AG10803 (cell line): ENCODE measurements at regions not wholly inside any gene's neighbourhood (a gene's known extent, or its start where the extent isn't known, plus 50 kb on each side); places are given as distances from the start of the nearest gene placed in this dataset.
A peak's percentile ranks its signal among the peaks of the same experiment; 100 is the strongest.
"Not testable (repeated sequence)": the region's sequence is repeated elsewhere in the genome, so short reads cannot be mapped to it uniquely, and the experiment has no call there.

ENCODE experiments used
- DNase-seq: peaks from one replicate; pipeline ENCODE4 v3.0.0; 2010; ENCODE audit warnings: low read depth
- H3K4me3 ChIP-seq: 2 replicates; pipeline ENCODE4 v1.5.1; 2011; ENCODE audit warnings: mild to moderate bottlenecking, low read length, control low read depth

DNA sequence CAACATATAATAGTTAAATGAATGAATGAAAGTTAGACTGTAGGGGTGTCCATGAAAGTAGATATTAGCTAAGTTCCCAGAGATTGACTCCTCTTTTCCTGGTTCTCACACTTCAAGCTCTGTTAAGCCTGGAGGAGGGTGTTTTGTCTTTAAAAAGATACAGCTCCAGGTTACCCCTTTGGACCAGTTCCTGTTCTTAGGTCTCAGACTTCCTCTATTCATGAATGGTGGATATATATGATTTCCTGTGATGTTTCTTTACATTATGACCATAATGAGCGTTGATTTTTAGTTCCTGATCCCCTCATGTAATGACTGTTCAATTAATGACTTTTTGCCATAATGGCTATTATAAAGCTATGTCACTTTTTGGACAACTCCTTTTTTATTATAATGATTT, 115.9 kb downstream of the FAM72C start:
- H3K4me3 ChIP-seq, DNase-seq: not testable (repeated sequence)

DNA sequence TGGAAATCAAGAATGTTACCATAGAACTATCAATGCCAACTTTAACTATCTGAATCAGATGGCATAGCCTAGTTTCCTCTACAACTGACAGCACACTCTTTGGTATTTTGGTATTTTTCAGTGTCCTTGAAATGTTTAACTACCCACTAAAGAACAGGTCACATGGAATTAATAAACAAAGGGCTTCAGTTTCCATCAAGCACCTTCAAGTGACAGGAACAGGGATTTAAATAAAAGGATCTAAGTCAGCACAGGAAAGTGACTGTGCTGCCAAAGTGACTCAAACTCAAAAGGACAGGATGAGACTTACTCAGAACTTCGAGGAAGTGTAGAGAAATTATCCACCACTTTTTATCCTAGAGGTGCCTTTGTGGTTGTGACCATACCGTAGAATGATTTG, 117.7 kb downstream of the FAM72C start:
- not testable (repeated sequence) for DNase-seq, H3K4me3 ChIP-seq

DNA sequence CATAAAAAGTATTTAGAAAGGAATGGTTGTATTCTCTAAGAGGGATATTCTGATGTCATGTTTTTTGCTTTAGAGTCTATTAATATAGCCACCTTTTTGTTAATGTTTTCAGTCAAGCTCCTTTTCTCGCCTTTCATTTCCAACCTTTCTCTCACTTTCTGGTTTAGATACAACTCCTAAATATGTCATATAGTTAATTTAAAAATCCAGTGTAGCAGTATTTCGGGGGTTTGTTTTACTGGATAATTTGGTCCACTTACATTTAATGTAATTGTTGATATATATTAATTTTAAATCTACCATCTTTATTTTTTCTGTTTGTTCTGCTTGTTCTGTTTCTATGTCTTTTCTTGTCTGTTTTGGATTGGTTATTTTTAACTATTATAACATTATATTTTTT, 121.1 kb downstream of the FAM72C start:
- H3K4me3 ChIP-seq, DNase-seq: not testable (repeated sequence)

DNA sequence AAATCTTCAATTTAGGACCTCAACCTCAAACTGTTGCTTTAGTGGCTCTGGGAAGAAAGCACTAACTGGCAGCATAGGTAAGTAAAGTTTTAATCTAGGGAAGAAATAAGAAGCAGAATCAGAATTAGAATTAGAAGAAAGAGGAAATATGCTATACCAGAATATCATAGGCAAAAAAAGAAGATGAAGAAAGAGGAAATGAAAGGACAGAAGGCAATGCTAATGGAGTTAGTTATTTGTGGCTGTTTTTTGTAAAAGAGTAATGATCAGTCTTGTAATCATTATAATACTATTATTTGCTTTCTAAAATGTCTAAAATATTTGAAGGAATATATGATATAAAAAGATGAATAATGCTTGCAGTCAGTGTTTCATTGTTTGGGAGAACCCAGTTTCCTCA, 122.9 kb downstream of the FAM72C start:
- DNase-seq, H3K4me3 ChIP-seq: not testable (repeated sequence)

DNA sequence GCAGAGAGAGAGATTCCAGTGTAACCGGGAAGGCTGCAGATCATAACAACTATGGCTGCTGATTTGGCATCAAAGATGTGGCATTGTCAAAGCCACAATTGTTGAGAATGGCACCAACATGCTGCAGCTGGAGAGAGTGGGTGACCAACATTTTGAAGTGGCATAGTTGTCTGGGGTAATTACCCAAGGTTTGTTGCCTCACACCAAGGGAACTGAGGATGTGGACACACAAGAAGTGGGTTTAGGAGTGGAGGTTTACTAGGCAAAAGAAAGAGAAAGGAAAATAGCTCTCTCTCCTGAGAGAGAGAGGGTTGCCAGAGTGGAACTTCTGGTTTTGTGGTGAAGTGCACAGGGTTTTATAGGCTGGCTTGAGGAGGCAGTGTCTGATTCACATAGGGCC, 126.6 kb downstream of the FAM72C start:
- not testable (repeated sequence) for DNase-seq, H3K4me3 ChIP-seq

DNA sequence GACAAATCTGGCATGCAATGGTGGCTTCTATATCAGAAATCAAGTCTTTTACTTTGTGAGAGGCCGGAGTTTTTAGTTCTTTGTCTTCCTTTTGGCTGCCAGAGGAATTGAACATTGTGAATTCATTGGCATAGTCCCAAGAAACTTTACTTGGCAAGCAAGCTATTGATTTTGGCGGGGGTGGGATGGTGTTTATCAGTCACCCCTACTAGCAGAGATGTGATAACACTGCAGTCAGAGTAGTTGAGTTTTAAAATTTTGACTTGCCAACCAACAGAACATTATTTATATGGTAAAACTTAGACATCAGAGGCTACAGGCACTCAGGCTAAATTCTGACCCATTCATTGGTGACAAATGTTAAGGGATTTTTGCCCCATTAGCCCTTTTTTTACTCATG, 129.7 kb downstream of the FAM72C start:
- not testable (repeated sequence) for DNase-seq, H3K4me3 ChIP-seq

DNA sequence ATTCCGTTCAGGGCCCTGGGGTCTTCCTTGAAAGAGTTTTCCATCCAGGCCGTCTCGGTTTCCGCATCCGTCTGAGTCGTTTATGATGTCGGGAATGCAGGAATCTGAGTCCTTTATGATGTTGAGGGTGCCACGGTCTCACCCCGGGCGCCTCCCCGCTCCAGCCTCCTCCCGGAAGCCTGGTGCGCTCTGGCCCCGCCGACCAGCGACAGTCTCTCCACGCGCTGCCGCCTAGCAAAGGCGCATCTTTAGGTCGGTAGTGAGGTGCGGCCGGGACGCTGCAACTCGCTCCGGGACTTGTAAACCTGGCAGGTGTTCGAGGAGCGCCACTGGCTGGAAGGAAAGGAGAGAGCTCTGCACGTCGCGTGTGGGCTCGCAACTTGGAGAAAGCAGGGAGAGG, 132.6 kb downstream of the FAM72C start:
- not testable (repeated sequence) for DNase-seq, H3K4me3 ChIP-seq

DNA sequence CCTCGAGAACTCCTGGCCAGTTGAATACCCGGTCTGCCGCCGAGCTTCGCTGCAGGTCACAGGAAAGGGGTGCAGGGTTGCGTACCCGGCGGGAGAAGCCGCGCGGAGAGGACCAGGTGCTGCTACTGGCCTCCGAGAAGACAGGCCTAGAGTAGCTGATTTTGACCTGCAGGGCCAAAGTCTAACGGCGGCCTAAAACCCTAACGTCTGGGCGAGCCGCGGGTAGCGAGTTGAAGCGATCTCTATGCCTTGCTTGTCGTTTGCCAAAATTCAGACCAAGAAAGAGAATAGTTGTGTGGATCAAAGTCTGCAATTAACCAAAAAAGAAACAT, 133.2 kb downstream of the FAM72C start:
- not testable (repeated sequence) for H3K4me3 ChIP-seq, DNase-seq

DNA sequence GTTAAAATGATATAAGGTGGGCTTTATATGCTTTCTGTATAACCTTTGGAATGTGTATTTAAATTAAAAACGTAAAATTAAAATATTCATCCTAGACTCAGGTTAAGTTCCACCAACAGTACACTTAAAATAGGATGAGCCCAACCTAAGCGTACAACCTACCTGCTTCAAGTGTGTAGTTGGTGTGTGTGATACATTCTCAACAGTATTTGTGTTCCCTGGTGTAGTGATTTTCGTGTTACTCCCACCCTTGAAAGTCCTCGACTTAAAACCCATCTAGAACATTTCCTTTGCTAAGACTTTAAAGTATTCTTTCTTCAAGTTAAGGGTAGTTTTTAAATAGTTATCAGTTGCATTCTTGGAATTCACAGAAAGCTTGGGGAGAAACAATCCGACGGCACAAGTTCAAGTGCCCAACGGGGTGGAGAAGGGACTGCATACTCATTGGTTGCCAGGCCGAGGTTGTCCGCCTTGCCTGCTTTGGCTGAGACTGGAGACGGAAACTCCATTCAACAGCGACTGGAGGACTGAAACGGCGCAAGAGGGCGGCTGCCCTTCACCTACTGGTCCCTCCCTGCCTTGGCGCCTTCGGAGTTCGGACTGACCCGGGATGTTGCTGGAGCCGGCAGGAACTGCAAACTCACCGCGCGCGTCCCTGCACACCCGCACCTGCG, 133.7 kb downstream of the FAM72C start:
- not testable (repeated sequence) for H3K4me3 ChIP-seq, DNase-seq

DNA sequence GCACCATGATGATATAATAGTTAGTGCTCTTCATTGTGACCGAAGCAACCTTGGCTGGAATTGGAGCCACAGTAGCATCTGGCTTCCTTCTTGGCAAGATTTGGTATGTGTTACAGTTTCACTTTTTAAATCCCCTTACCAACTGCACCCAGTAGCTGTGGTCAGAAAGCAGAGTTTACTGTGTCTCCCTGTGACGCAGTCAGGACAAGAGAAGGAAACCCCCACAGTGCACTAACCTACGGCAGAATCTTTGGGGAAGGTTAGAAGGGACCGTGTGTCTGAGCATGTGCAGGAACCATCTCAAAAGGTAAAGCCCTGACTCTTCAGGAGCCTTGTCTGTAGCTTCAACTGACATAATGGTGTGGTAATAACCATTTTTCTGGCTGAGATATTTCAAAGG, 138.4 kb downstream of the FAM72C start:
- DNase-seq, H3K4me3 ChIP-seq: not testable (repeated sequence)

DNA sequence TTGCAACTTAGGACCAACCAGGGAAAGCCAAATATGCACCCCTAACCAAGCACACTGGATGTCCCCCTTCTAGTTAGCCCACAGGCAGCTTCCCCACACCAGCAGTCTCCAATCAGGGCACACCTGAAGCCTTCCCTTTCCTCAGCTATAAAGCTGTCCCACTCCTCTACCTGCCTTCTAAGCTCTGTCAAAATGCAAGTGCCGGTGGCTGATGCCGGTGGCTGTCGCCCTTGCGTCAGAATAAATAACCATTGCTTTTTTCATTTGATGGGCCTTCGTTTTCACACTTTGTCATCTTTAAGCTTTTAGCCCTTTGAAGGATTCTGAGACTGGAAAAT, 139.4 kb downstream of the FAM72C start:
- not testable (repeated sequence) for DNase-seq, H3K4me3 ChIP-seq

DNA sequence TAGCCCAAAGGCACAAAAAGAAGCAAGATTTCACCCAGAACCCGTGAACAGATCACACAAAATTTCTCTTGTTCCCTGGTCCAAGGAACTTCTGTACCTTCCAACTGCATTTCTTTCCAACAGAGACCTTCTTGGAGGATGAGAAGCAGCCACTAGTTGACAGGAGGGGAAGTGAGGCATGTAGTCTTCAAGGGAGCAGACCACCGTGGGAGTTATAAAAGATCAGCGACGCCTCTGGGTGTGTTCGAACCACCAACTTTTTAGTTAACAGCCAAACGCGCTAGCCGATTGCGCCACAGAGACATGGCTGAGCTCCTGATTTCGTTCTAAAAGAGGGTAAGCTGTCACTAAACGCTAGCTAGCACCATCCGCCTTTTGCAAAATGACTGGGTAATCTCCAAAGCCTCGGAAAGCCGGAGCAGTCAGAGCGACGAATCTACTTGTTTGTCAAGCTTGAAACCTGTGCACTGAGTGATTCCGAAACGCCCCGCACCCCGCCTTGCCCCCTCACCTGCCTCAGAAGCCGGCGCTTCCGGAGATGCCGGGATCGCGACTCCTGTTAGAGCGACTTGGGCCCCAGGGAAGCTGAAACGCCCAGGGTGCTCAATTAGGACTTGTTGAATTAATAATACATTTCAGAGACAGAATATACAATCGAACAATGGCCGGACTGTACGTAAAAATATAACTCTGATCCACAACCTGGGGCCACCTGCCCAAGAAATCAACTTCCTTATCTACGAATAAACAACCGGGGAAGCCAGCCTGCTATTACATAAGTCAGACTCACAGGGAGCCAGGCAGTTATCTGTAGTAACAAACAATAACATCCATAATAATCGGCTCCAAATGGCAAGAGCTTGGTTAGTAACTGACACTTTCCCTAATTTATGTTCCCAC, 140.1 kb downstream of the FAM72C start:
- not testable (repeated sequence) for DNase-seq, H3K4me3 ChIP-seq

DNA sequence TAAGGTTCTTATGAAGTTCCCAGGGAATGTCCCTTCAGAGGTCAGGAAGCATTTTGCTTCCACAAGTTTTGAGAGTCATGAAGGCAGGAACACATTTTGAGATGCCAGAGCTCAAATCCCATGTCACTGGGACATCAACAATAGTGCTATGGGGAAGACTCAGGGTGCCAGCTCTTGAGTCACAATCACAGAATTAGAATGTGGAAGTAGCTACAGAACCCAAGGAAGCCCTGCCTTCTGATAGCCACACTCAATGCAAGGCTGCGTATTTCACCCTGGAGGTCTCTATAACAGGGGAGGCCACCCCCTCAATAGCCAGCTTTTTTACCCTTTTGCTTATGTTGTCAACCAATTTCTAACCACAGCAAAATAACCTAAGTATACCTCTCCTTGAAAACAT, 145.6 kb downstream of the FAM72C start:
- not testable (repeated sequence) for H3K4me3 ChIP-seq, DNase-seq

DNA sequence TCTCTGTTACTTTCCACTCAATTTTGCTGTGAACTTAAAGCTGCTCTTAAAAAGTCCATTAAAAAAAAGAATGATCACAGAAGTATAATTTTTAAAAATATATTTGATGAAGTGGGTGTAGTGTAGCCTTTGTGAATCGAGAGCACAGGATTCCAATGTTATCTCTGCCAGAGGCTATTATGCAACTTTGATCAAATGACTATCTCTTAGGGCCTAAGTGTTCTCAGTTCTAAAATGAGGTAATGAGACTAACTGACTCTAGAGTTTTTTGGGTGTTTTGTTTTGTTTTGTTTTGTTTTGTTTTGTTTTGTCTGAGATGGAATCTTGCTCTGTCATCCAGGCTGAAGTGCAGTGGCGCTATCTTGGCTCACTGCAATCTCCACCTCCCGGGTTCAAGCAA, 147.5 kb downstream of the FAM72C start:
- not testable (repeated sequence) for DNase-seq

DNA sequence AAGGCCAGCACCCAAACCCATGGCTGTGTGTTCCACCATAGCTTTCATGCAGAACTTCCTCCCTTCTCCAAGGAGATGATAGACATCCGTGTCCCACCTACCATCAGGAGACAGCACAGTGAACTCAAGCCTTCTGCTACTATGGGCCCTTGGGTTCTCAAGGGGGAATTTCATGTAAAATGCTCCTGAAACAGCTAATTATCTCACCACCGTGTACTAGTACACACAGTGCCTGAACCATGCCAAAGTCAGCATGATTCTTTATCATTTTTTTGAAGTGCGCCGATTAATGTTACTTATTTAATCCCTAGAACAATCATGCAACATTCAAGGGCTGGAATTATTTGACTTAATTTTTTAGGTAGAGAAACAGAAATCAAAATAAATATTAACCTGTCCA, 151.7 kb downstream of the FAM72C start:
- not testable (repeated sequence) for H3K4me3 ChIP-seq, DNase-seq

More for the DNA sequence above, 147.5 kb downstream of the FAM72C start:
- H3K4me3 ChIP-seq = not testable (repeated sequence)

DNA sequence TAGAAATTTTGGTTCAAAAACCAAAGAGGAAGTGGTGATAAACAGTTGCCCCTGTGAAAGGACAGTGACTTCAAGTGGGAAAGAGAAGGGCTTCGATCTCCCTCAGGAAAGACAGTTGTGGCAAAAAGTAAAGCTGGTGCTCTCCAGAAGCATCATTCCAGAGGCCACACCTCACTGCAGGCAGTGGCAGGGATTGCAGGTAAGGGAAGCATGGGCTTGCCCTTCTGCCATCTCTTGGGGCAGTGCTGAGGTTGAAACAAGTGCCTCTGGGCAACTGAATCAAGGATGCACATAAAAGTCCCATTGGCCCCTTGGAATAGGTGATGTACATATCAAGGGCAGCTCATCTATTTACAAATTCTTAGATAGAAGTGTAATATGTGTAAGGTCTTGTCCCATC, 155.4 kb downstream of the FAM72C start:
- not testable (repeated sequence) for DNase-seq, H3K4me3 ChIP-seq

DNA sequence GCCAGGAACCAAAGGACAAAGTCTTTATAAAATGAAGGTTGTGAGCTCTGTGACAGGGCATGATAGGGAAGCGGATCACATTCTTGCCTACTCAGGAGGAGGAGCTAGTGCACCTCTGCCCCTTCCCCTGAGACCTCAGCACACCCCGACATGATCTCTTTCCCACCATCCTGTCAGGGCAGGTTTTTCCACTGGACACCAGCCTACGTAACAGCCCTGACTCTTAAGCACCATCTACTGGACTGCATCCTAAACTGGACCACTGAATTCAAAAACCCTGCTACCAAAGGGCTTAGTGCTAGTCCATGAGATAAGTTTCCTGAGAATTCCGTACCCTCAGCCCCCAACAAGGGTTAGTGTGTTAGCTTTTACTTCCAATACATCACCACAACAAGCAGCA, 166.4 kb downstream of the FAM72C start:
- DNase-seq, H3K4me3 ChIP-seq: not testable (repeated sequence)

DNA sequence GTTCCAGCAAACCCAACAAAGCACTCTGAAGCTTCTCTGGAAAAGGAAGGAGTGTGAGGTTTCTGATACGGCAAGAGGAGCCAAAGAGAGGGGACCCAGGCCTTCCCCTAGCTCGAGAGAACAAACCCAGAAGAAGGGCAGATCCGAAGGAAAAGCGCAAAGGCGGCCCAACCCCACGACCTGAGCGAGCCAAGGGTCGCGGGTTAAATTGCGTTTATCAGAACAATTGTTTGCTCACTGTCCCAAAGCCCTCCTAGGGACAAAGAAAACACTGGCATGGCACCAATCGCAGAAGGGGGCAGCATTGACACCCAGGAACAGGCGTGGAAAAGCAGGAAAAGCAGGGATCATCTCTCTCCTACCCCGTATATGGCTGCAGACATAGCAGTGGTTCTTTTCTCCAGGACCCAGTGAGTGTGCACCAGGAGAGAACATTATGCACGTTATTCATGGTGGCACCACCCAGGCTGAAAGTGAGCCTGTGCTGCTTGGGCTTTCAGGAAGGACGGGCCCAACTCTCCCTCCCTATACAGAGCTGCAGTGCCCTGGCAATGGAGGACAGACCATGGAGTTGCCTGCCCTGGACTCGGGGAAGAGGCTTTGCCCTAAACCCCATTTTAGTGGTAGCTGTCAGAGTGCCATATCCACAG, 167.0 kb downstream of the FAM72C start:
- H3K4me3 ChIP-seq = peak overlapping the region; percentile 27
- DNase-seq = not testable (repeated sequence)

DNA sequence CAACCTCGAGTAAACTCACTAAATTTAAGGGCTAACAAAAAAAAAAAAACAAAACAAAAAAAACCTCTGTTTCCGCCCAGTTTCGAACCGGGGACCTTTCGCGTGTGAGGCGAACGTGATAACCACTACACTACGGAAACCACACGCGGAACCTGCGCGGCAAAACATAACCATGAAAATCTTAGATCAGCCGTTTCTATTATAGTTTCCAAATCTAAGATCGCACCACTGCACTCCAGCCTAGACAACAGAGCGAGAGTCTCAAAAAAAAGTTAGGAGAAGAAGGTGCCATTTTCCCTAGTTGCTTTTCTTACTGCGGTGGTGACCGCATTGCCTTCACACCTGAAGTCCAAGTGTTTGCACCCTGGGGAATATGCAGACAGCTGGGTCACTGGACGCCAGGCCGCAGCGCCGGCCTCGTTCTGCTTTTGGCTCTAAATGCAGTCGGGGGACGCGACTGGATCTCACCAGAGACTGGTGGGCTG, 167.8 kb downstream of the FAM72C start:
- peak; percentile 23 for DNase-seq

DNA sequence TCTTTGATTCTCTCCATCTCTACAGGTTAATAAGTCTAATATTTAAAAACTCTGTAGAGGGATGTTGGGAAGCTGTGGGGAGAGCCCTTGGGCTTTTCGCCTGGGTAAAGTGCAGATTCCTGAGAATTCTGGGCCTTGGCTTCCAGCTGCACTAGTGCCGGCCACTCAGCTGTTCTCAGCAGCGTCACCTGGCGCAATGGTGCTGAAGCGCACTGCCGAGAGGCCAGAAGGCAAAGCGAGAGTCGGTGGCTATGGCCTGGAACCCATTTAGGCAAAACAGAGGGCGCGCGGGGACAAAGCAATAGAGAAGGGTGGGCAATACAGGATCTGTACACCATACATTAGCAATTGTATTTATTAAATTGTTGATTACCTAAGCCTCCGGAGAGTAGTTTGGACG, 168.7 kb downstream of the FAM72C start:
- H3K4me3 ChIP-seq, DNase-seq: not testable (repeated sequence)

More for the DNA sequence above, 167.8 kb downstream of the FAM72C start:
- H3K4me3 ChIP-seq = peak overlapping the region; percentile 62
